ENCODE measurements at regions not wholly inside any gene's neighbourhood (a gene's known extent, or its start where the extent isn't known, plus 50 kb on each side); places are given as distances from the start of the nearest gene placed in this dataset.

DNA sequence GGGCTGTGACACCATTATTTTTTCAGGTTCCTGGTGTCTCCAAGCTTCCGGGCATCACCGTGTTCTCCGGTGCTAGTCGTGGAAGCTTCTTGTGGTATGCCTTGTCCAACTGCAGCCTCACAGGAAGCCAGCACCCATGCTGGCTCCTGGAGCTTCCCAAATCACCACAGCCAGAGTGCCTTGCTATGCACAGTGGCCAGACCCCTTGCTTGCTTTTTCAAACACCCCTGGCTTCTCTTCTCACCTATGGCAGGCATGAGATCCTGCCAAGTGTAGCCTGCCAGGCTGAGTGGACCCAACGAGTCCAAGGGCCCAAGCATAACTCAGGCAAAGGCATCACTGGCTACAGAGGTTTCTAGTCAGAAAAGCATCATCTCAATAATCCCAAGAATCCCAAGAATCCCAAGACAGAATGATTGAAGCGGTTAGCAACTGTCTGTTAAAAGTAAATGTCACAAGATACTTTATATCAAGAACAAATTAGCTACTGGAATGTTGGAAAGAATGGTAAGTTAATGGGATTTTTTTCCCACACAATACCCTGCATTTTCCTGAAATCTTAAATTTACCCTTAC is 1522.9 kb downstream of the PCDH18 start:
- TF ChIP-seq CTCF (IDR thresholded peaks at IDR 0.05) = no peak
- DNase-seq = no peak
- H3K36me3 Mint-ChIP-seq (ENCODE audit: low read depth) = no peaks in the 10 kb centered on the region; the same call in 1 of the 2 replicates
- H3K27ac Mint-ChIP-seq = no peak overlapping the region
- no peaks in the 10 kb centered on the region for H3K4me1 Mint-ChIP-seq (ENCODE audit: low read depth)
- no peaks in the 10 kb centered on the region for H3K27me3 Mint-ChIP-seq (ENCODE audit: insufficient read depth)
- peaks cover 14% of the 10 kb centered on the region for H3K9me3 Mint-ChIP-seq
- H3K4me3 Mint-ChIP-seq = no peak overlapping the region

DNA sequence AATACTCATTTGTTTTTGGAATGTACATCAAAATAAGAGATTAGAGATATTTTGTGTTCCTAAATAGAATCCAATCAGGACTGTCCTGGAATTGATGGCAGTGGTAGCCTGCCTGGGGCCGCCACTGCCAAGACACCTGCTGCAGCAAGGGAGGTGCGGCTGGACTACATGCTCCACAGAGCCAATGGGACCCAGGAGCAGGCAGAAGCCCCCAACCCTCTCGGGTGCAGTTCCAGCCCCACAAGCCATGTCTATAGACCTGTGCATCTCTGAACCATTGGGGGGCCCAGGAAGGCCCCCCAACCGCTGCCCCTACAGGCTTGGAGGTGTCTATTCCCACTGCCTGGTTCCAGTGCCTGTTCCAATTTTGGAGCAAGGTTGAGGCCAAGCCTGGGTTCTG is 1524.3 kb downstream of the PCDH18 start:
- no peaks in the 10 kb centered on the region for H3K4me1 Mint-ChIP-seq (ENCODE audit: low read depth)
- H3K27me3 Mint-ChIP-seq (ENCODE audit: insufficient read depth) = no peaks in the 10 kb centered on the region
- no peak overlapping the region for H3K4me3 Mint-ChIP-seq
- TF ChIP-seq CTCF (IDR thresholded peaks at IDR 0.05) = no peak
- no peak for DNase-seq
- peaks cover 16% of the 10 kb centered on the region for H3K9me3 Mint-ChIP-seq
- no peaks in the 10 kb centered on the region; the same call in 1 of the 2 replicates for H3K36me3 Mint-ChIP-seq (ENCODE audit: low read depth)
- H3K27ac Mint-ChIP-seq = no peak overlapping the region

DNA sequence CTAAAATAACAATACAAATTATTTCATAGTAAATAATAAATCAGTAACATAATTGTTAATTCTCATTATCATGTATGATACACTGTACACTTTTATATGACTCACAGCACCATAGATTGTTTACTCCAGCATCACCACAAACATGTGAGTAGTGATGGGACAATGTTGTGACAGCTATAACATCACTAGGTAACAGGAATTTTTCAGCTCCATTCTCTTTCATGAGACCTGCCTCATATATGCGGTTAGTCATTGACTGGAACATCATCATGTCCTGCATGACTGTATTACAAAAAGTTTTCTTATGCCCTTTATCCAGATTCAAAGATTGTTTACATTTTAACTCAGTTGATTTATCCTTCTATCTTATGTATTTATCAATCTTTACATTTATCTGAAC is 1530.0 kb downstream of the PCDH18 start:
- Mint-ChIP-seq H3K4me1 (ENCODE audit: low read depth) (no peaks in the 10 kb centered on the region), H3K27ac (no peak overlapping the region), H3K36me3 (ENCODE audit: low read depth) (no peaks in the 10 kb centered on the region; the same call in 1 of the 2 replicates), H3K4me3 (no peak overlapping the region), H3K9me3 (peaks cover 15% of the 10 kb centered on the region), H3K27me3 (ENCODE audit: insufficient read depth) (no peaks in the 10 kb centered on the region; the same call in 1 of the 2 replicates)
- no peak for TF ChIP-seq CTCF (IDR thresholded peaks at IDR 0.05)
- DNase-seq = no peak

- no peak for DNase-seq
- H3K27me3 Mint-ChIP-seq (ENCODE audit: insufficient read depth) = no peaks in the 10 kb centered on the region; the same call in 1 of the 2 replicates
- no peaks in the 10 kb centered on the region; the same call in 1 of the 2 replicates for H3K36me3 Mint-ChIP-seq (ENCODE audit: low read depth)
- TF ChIP-seq CTCF (IDR thresholded peaks at IDR 0.05) = no peak
- H3K27ac Mint-ChIP-seq = no peak overlapping the region
- no peak overlapping the region for H3K4me3 Mint-ChIP-seq
- H3K9me3 Mint-ChIP-seq = peaks cover 15% of the 10 kb centered on the region
- no peaks in the 10 kb centered on the region for H3K4me1 Mint-ChIP-seq (ENCODE audit: low read depth)
These were observed 1530.5 kb downstream of the PCDH18 start for GRCh38 chr4:136001791-136002190.

DNA sequence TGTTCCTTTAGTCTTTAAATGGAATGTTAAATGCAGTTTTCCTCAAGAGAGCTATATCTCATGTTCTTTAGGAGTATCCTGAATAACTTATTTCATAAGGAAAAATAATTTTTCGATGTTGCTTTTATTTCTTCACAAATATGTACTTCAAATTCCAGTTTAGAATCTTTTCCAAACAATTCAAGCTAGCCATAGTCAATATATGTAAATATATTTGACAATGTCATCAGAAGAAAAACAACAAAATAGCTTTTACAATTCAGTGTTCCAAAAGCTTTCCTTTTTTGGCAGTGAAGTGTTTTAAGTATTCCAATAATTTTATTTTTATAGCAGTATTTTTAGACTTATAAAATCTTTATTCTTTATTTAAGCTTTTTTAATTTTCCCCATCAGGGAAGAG is 1532.0 kb downstream of the PCDH18 start:
- no peaks in the 10 kb centered on the region; the same call in 1 of the 2 replicates for H3K27me3 Mint-ChIP-seq (ENCODE audit: insufficient read depth)
- H3K27ac Mint-ChIP-seq = no peak overlapping the region
- H3K4me1 Mint-ChIP-seq (ENCODE audit: low read depth) = no peaks in the 10 kb centered on the region
- no peaks in the 10 kb centered on the region for H3K36me3 Mint-ChIP-seq (ENCODE audit: low read depth)
- H3K4me3 Mint-ChIP-seq = no peak overlapping the region
- DNase-seq = no peak
- no peak for TF ChIP-seq CTCF (IDR thresholded peaks at IDR 0.05)
- H3K9me3 Mint-ChIP-seq = peaks cover 25% of the 10 kb centered on the region

Data from HFFc6 (cell line).